ENCODE measurements at regions not wholly inside any gene's neighbourhood (a gene's known extent, or its start where the extent isn't known, plus 50 kb on each side); places are given as distances from the start of the nearest gene placed in this dataset.

DNA sequence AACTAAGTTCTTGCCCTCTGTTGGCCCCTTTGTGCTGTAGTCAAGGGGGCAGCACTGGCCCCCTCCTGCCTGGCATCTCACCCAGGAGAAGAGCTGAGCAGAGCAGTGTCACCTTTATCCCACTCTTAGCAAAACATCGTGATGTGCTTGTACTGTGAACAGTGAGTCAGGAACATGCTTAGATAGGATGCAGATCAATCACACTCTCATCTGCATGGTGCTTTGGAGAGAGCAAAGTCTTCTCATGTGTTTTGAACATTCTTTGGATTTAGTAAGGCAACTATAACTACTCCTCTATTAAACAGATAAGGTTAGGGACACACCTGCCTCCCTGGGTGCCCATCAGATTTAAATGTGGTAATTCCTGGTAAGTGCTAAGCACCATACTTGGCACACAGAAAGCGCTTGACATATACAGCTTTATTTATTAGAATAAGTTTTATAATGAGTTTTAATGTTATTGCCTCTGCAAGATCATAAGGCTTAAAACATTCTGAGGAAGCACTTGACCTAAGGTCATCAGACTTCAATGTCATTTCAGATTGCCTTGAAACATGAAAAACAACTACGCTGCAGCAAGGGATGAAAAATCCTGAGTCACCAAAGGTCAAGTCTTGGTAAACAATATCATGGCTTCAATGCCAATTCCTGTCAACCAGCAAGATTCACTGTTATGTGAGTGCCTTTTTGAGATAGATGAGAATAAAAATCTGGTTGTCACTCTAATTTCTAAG, 82.4 kb upstream of the IRS2 start:
- TF ChIP-seq EP300 (IDR thresholded peaks at IDR 0.05) = no peak
- TF ChIP-seq, protein P1, sequence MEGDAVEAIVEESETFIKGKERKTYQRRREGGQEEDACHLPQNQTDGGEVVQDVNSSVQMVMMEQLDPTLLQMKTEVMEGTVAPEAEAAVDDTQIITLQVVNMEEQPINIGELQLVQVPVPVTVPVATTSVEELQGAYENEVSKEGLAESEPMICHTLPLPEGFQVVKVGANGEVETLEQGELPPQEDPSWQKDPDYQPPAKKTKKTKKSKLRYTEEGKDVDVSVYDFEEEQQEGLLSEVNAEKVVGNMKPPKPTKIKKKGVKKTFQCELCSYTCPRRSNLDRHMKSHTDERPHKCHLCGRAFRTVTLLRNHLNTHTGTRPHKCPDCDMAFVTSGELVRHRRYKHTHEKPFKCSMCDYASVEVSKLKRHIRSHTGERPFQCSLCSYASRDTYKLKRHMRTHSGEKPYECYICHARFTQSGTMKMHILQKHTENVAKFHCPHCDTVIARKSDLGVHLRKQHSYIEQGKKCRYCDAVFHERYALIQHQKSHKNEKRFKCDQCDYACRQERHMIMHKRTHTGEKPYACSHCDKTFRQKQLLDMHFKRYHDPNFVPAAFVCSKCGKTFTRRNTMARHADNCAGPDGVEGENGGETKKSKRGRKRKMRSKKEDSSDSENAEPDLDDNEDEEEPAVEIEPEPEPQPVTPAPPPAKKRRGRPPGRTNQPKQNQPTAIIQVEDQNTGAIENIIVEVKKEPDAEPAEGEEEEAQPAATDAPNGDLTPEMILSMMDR (IDR thresholded peaks at IDR 0.05) = no peak
